HFF-Myc (cell line): ENCODE measurements at regions not wholly inside any gene's neighbourhood (a gene's known extent, or its start where the extent isn't known, plus 50 kb on each side); places are given as distances from the start of the nearest gene placed in this dataset.
"Not testable (repeated sequence)": the region's sequence is repeated elsewhere in the genome, so short reads cannot be mapped to it uniquely, and the experiment has no call there.

Experiments
- DNase-seq: peaks from one replicate; pipeline ENCODE4 v3.0.0-alpha.2; 2011; ENCODE audit warnings: low read depth; ENCODE audit errors: extremely low read depth
- H3K4me3 ChIP-seq: replicated peaks from 2 replicates; pipeline ENCODE4 v1.5.1; 2011; ENCODE audit warnings: low read depth, mild to moderate bottlenecking, control low read depth, low read length
- TF ChIP-seq, protein P1 (sequence below): IDR thresholded peaks from 2 replicates; pipeline ENCODE4 v1.5.1; 2012; ENCODE audit warnings: mild to moderate bottlenecking, low read depth, low read length, control low read depth; ENCODE audit errors: missing control alignments

DNA sequence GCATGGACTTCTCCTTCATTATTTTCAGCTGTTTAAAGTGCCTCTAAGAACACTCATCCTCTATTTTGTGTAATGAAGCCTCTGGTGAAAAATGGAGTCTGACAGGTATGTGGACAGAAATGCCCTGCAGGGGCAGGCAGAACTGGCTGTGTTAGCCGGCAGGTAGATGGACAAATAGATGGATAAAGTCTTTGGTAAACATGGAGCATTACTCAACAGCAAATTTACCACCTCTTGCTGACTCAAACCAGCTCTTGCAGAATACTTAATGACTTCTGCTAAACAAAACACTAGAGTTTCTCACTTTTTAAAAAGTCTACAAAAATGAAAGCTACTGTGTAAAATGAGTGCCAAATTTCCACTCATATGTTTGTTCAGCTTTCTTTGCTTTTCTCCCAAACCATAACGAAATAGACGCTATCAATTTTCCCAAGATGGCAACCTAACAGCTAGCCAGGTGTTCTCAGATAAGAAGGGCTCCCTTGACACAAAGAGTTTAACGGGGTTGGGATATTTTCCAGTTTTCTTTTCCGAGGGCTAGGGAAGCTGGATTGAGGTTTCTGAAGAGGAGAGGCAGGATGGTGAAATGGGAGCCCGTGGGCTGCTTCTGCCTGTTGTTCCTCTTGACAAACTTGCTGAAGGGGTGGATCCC lies 71.9 kb upstream of the HABP2 start:
- no peak for DNase-seq
- TF ChIP-seq, protein P1, sequence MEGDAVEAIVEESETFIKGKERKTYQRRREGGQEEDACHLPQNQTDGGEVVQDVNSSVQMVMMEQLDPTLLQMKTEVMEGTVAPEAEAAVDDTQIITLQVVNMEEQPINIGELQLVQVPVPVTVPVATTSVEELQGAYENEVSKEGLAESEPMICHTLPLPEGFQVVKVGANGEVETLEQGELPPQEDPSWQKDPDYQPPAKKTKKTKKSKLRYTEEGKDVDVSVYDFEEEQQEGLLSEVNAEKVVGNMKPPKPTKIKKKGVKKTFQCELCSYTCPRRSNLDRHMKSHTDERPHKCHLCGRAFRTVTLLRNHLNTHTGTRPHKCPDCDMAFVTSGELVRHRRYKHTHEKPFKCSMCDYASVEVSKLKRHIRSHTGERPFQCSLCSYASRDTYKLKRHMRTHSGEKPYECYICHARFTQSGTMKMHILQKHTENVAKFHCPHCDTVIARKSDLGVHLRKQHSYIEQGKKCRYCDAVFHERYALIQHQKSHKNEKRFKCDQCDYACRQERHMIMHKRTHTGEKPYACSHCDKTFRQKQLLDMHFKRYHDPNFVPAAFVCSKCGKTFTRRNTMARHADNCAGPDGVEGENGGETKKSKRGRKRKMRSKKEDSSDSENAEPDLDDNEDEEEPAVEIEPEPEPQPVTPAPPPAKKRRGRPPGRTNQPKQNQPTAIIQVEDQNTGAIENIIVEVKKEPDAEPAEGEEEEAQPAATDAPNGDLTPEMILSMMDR = no peak
- H3K4me3 ChIP-seq = no peak overlapping the region

DNA sequence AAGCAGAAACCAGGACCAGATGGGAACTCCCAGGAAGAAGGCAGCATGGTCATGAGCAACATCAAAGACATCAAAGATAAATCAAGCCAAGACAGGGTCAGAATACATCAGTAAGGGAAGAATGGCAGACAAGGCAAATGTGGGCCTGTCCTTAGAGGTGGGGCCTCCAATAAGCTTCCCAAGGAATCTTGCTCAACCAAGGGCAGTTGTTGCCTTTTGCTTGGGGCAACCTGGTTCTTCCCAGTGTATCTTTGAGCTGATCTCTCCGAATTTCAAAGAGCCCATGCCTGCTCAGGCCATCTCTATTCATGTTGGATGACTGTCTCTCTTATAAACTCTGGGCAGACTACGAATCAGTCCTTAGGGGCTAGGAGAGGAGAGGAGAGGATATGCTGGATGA lies 68.4 kb upstream of the HABP2 start:
- H3K4me3 ChIP-seq = no peak overlapping the region
- no peak for DNase-seq
- TF ChIP-seq, protein P1 = no peak

DNA sequence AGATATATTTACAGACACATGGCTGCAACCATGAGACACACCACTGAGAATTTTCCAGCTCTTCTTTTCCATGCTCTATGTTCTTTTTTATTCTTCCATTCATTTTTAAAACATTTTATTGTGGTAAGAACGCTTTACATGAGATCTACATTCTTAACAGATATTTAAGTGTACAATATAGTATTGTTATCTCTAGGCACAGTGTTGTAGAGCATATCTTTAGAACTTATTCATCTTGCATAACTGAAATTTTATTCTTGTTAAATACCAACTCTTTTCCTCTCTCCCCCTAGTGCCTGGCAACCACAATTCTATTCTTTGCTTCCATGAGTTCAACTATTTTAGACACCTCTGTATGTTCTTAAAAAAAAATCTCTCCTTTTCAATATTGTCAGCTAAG lies 67.1 kb upstream of the HABP2 start:
- TF ChIP-seq, protein P1 = no peak
- DNase-seq = no peak
- no peak overlapping the region for H3K4me3 ChIP-seq

DNA sequence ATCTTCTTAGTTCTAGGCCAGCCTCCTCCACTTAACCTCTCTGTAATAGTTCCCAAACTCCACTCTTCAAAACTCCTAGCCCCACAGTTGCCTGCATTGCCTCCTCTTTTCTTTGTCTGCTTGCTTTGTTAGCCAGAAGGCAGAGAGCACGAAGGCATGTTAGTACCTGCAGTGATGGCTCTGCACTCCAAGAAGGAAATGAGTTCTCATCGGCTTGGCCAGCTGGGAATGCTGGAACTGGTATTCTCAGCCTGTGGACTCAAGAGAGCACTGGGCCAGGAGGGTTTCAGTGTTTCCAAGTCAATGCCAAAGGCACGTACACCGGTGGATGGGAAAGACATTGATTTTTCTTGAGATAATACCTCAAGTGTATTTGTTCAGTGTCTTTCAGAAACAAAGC lies 66.3 kb upstream of the HABP2 start:
- TF ChIP-seq, protein P1 = no peak
- H3K4me3 ChIP-seq = no peak overlapping the region
- DNase-seq = no peak

DNA sequence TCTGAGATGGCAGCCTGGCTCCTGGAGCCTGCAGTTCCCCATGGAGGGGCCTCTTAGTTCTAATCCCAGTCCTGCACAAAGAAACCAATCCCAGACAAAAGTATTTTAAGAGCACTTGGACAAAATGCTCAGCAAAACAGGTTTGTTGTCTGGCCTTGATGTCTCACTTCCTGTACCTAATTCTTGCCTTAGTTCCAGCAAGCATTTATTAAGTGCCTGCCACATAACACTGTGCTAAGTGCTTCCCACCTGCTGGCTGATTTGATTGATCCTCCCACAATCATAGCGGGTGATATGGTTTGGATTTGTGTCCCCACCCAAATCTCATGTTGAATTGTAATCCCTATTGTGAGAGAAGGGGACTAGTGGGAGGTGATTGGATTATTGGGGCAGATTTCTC lies 65.7 kb upstream of the HABP2 start:
- no peak for DNase-seq
- H3K4me3 ChIP-seq = no peak overlapping the region
- TF ChIP-seq, protein P1 = no peak

DNA sequence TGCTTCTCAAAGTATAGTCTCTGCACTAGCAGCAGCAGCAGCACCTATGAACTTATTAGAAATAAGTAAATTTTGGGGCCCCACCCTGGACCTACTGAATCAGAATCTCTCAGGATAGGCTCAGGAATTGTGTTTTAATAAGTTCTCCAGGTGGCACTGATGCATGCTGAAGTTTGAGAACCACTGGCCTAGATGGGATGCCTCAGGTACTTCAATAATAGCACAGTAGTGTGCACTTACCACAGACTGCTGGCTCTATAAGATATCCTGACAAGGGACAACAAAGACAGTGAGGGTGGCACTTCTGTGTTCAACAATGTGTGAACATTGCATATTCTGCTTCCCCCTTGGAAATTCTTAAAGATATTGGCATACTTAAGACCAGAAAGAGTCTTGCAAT lies 64.7 kb upstream of the HABP2 start:
- TF ChIP-seq, protein P1 = no peak

DNA sequence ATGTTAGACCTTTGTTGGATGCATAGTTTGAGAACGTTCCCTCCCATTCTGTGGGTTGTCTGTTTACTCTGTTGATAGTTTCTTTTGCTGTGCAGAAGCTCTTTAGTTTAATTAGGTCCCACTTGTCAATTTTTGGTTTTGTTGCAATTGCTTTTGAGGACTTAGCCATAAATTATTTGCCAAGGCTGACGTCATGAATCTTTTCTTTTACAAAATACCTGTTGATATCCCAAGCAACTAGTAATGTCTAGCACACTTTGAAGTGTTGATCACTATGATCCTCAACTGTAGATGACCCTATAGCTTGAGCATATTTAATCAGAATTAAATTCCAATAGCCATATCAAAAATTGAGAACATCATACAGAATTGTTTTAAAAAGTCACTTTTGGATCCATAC lies 63.3 kb upstream of the HABP2 start:
- not testable (repeated sequence) for DNase-seq, H3K4me3 ChIP-seq

More for the DNA sequence above, 64.7 kb upstream of the HABP2 start:
- no peak overlapping the region for H3K4me3 ChIP-seq
- no peak for DNase-seq
